ENCODE measurements at regions not wholly inside any gene's neighbourhood (a gene's known extent, or its start where the extent isn't known, plus 50 kb on each side); places are given as distances from the start of the nearest gene placed in this dataset.

- no peak for TF ChIP-seq ZNF512 (CRISPR knock-in tag; IDR thresholded peaks at IDR 0.05; ENCODE audit: borderline replicate concordance)
- TF ChIP-seq RORB (CRISPR knock-in tag; IDR thresholded peaks at IDR 0.05), result no peak
- TF ChIP-seq NFATC4 (CRISPR knock-in tag; IDR thresholded peaks at IDR 0.05), result no peak
These were observed 129.4 kb upstream of the RASA1 start (continued) for GRCh38 chr5:87138091-87138805.

- no peaks in the 10 kb centered on the region; the same call in 1 of the 2 replicates for H3K27me3 Mint-ChIP-seq (ENCODE audit: low read depth)
- ATAC-seq (no peak), DNase-seq (ENCODE audit: low spot score) (no peak)
- H3K4me3 Mint-ChIP-seq, result no peak overlapping the region
- peaks cover 8% of the 10 kb centered on the region for H3K9me3 Mint-ChIP-seq
- H3K36me3 Mint-ChIP-seq, result no peaks in the 10 kb centered on the region
- peaks cover 13% of the 10 kb centered on the region for H3K4me1 Mint-ChIP-seq
- POLR2A ChIA-PET, result no interaction called here
- H3K27ac Mint-ChIP-seq, result no peak overlapping the region
- CTCF ChIA-PET, result no interaction called here
- no peak for TF ChIP-seq ZNF317 (CRISPR knock-in tag; IDR thresholded peaks at IDR 0.05; ENCODE audit: borderline replicate concordance, low read depth)
- no peak for TF ChIP-seq CBFB (CRISPR knock-in tag; IDR thresholded peaks at IDR 0.05; ENCODE audit: low read depth)
- no peak for TF ChIP-seq ZNF232 (CRISPR knock-in tag; IDR thresholded peaks at IDR 0.05)
- no peak for TF ChIP-seq ZNF281 (CRISPR knock-in tag; IDR thresholded peaks at IDR 0.05)
- no peak for TF ChIP-seq ZNF263 (CRISPR knock-in tag; IDR thresholded peaks at IDR 0.05; ENCODE audit: low read depth)
- TF ChIP-seq ZNF396 (CRISPR knock-in tag; IDR thresholded peaks at IDR 0.05; ENCODE audit: borderline replicate concordance), result no peak
- no peak for TF ChIP-seq ZNF532 (CRISPR knock-in tag; IDR thresholded peaks at IDR 0.05; ENCODE audit: borderline replicate concordance)
- no peak for TF ChIP-seq TCF7 (CRISPR knock-in tag; IDR thresholded peaks at IDR 0.05; ENCODE audit: low read depth)
- TF ChIP-seq CTCF (IDR thresholded peaks at IDR 0.05), result no peak
- TF ChIP-seq AFF4 (CRISPR knock-in tag; IDR thresholded peaks at IDR 0.05; ENCODE audit: borderline replicate concordance), result no peak
- no peak for TF ChIP-seq TEAD1 (CRISPR knock-in tag; IDR thresholded peaks at IDR 0.05)
- TF ChIP-seq HMGXB4 (CRISPR knock-in tag; IDR thresholded peaks at IDR 0.05), result no peak
- no peak for TF ChIP-seq SMAD3 (CRISPR knock-in tag; IDR thresholded peaks at IDR 0.05; ENCODE audit: borderline replicate concordance)
- no peak for TF ChIP-seq IRF2 (CRISPR knock-in tag; IDR thresholded peaks at IDR 0.05; ENCODE audit: borderline replicate concordance, low read depth)
- TF ChIP-seq SMAD4 (CRISPR knock-in tag; IDR thresholded peaks at IDR 0.05), result no peak
- no peak for TF ChIP-seq MYBL2 (CRISPR knock-in tag; IDR thresholded peaks at IDR 0.05)
These were observed 127.9 kb upstream of the RASA1 start for GRCh38 chr5:87139795-87140194.
